Gastrocnemius medialis (tissue), 4 donors: ENCODE measurements at regions not wholly inside any gene's neighbourhood (a gene's known extent, or its start where the extent isn't known, plus 50 kb on each side); places are given as distances from the start of the nearest gene placed in this dataset.
A peak's percentile ranks its signal among the peaks of the same experiment; 100 is the strongest.

ENCODE experiments used
- ATAC-seq, 2 donors: fragments of 150-250 bp; one replicate each; pipeline ENCODE4 v1.9.1; 2016
- DNase-seq, 2 donors: peaks; one replicate each; pipeline ENCODE4 v3.0.0-alpha.2; 2019
- H3K27ac ChIP-seq, 4 donors: fragments of 200-600 bp; sonication (generic); 1 replicate in 1 of 4; 2 replicates in 3 of 4; pipeline ENCODE4 v1.5.1; 2016 to 2018; ENCODE audit warnings: mild to moderate bottlenecking in 2 of 4, moderate library complexity in 1 of 4
- H3K27me3 ChIP-seq, 3 donors: fragments of 200-600 bp; sonication (generic) in 2 of 3; 1 replicate in 1 of 3; 2 replicates in 2 of 3; pipeline versions ENCODE4 v1.5.1 to v1.6.0; 2016 to 2019; ENCODE audit warnings: mild to moderate bottlenecking in 1 of 3, moderate library complexity in 1 of 3
- H3K36me3 ChIP-seq, 2 donors: fragments of 200-600 bp; sonication (generic) in 1 of 2; one replicate each; pipeline ENCODE4 v1.5.1; 2017 to 2018
- H3K4me1 ChIP-seq, 2 donors: fragments of 200-600 bp; sonication (generic) in 1 of 2; one replicate each; pipeline ENCODE4 v1.5.1; 2016 to 2017; ENCODE audit warnings: mild to moderate bottlenecking in 2 of 2
- H3K4me3 ChIP-seq, 4 donors: fragments of 200-600 bp; sonication (generic) in 3 of 4; 1 replicate in 1 of 4; 2 replicates in 3 of 4; pipeline ENCODE4 v1.5.1; 2016 to 2019; ENCODE audit warnings: mild to moderate bottlenecking in 2 of 4
- H3K9me3 ChIP-seq, 3 donors: fragments of 200-600 bp; sonication (generic) in 2 of 3; 1 replicate in 1 of 3; 2 replicates in 2 of 3; pipeline ENCODE4 v1.5.1; 2016 to 2019
- CTCF ChIP-seq, 5 experiments: fragments of 450-650 bp in 3 of 5; fragments of 200-600 bp in 2 of 5; sonication (generic) in 2 of 5; IDR thresholded peaks in 4 of 5; conservative IDR thresholded peaks in 1 of 5; 1 replicate in 4 of 5; 2 replicates in 1 of 5; pipeline ENCODE4 v1.5.1; 2016 to 2019; ENCODE audit warnings: antibody characterized with exemption in 5 of 5, mild to moderate bottlenecking in 3 of 5, moderate library complexity in 3 of 5
- POLR2A ChIP-seq, 2 donors: fragments of 450-650 bp; IDR thresholded peaks; one replicate each; pipeline ENCODE4 v1.6.1; 2017; ENCODE audit warnings: antibody characterized with exemption in 2 of 2, mild to moderate bottlenecking in 2 of 2, moderate library complexity in 2 of 2
- in situ Hi-C, 4 donors: fragments of 200-750 bp; cut with MboI; loops; one replicate each; pipeline versions ENCODE4 v1.15.0 to v1.8.0; 2017; ENCODE audit warnings: low sequenced_read_pairs in 4 of 4
- intact Hi-C: fragments of 100-400 bp; cut with DNase I; formaldehyde crosslinking; loops from one replicate; pipeline ENCODE4 v1.15.1; 2023; ENCODE audit warnings: low total_unique reads

GRCh38 chr21:38912102-38912629, 106.4 kb downstream of the ETS2 start:
- H3K9me3 ChIP-seq: no peaks in the 10 kb centered on the region
- peak overlapping the region; percentile 88 to 95 (median 92) for H3K27ac ChIP-seq
- no peak for ATAC-seq
- intact Hi-C loops (loop anchor here (5.0 kb wide), 2 partner anchors 105 to 175 kb away; partner anchors contain the start of gene ETS2), in situ Hi-C loops (loop anchor here in 1 of 4 donors (10.0 kb wide), 1 partner anchor 107 kb away; the partner anchor contains the start of gene ETS2)
- H3K4me3 ChIP-seq: no peak overlapping the region
- no peak for DNase-seq
- no peaks in the 10 kb centered on the region for H3K36me3 ChIP-seq
- no peaks in the 10 kb centered on the region for H3K27me3 ChIP-seq
- TF ChIP-seq POLR2A (IDR thresholded peaks at IDR 0.05) (no peak), CTCF (IDR thresholded peaks at IDR 0.05 in 4 of 5, conservative IDR thresholded peaks at IDR 0.05 in 1 of 5) (no peak)
- H3K4me1 ChIP-seq: peaks cover 49 to 66% of the 10 kb centered on the region in 2 donors

GRCh38 chr21:38911484-38912101, 105.9 kb downstream of the ETS2 start:
- ATAC-seq (no peak), DNase-seq (no peak)
- TF ChIP-seq POLR2A (IDR thresholded peaks at IDR 0.05) (no peak), CTCF (IDR thresholded peaks at IDR 0.05 in 4 of 5, conservative IDR thresholded peaks at IDR 0.05 in 1 of 5) (no peak)
- intact Hi-C loops: loop anchor here (5.0 kb wide), 2 partner anchors 104 to 176 kb away; partner anchors contain the start of gene ETS2
- peak overlapping the region; percentile 88 to 95 (median 92) for H3K27ac ChIP-seq
- no peaks in the 10 kb centered on the region for H3K27me3 ChIP-seq
- H3K4me1 ChIP-seq: peaks cover 52 to 70% of the 10 kb centered on the region in 2 donors
- H3K36me3 ChIP-seq: no peaks in the 10 kb centered on the region
- no peak overlapping the region for H3K4me3 ChIP-seq
- in situ Hi-C loops: loop anchor here in 1 of 4 donors (10.0 kb wide), 1 partner anchor 107 kb away; the partner anchor contains the start of gene ETS2
- no peaks in the 10 kb centered on the region for H3K9me3 ChIP-seq

- peak overlapping the region; percentile 88 to 95 (median 92) for H3K27ac ChIP-seq
- ATAC-seq (no peak), DNase-seq (no peak)
- no peaks in the 10 kb centered on the region for H3K27me3 ChIP-seq
- peaks cover 53 to 70% of the 10 kb centered on the region in 2 donors for H3K4me1 ChIP-seq
- H3K36me3 ChIP-seq: no peaks in the 10 kb centered on the region
- no peak overlapping the region for H3K4me3 ChIP-seq
- no peak for TF ChIP-seq CTCF (IDR thresholded peaks at IDR 0.05 in 4 of 5, conservative IDR thresholded peaks at IDR 0.05 in 1 of 5)
- no peak for TF ChIP-seq POLR2A (IDR thresholded peaks at IDR 0.05)
- intact Hi-C loops (loop anchor here (5.0 kb wide), 2 partner anchors 103 to 177 kb away; partner anchors contain the start of gene ETS2), in situ Hi-C loops (loop anchor here in 1 of 4 donors (10.0 kb wide), 1 partner anchor 106 kb away; the partner anchor contains the start of gene ETS2)
- H3K9me3 ChIP-seq: no peaks in the 10 kb centered on the region
Observed at GRCh38 chr21:38910390-38911067, 104.8 kb downstream of the ETS2 start.

GRCh38 chr21:38909929-38910328, 104.2 kb downstream of the ETS2 start:
- Histone ChIP-seq H3K36me3 (no peaks in the 10 kb centered on the region), H3K27ac (peak overlapping the region; percentile 88 to 95 (median 92)), H3K27me3 (no peaks in the 10 kb centered on the region), H3K4me1 (peaks cover 51 to 64% of the 10 kb centered on the region in 2 donors), H3K4me3 (no peak overlapping the region), H3K9me3 (no peaks in the 10 kb centered on the region)
- ATAC-seq (no peak), DNase-seq (no peak)
- intact Hi-C loops (loop anchor here (5.0 kb wide), 2 partner anchors 103 to 177 kb away; partner anchors contain the start of gene ETS2), in situ Hi-C loops (loop anchor here in 2 of 4 donors (10.0 kb wide), 2 partner anchors 85 to 105 kb away; partner anchors contain the start of gene ETS2 (in 1 of the 2))
- TF ChIP-seq CTCF (IDR thresholded peaks at IDR 0.05 in 4 of 5, conservative IDR thresholded peaks at IDR 0.05 in 1 of 5) (no peak), POLR2A (IDR thresholded peaks at IDR 0.05) (peak in 1 of 2 donors; percentile 28)
